ENCODE measurements at regions not wholly inside any gene's neighbourhood (a gene's known extent, or its start where the extent isn't known, plus 50 kb on each side); places are given as distances from the start of the nearest gene placed in this dataset.
"Not testable (repeated sequence)": the region's sequence is repeated elsewhere in the genome, so short reads cannot be mapped to it uniquely, and the experiment has no call there.

DNA sequence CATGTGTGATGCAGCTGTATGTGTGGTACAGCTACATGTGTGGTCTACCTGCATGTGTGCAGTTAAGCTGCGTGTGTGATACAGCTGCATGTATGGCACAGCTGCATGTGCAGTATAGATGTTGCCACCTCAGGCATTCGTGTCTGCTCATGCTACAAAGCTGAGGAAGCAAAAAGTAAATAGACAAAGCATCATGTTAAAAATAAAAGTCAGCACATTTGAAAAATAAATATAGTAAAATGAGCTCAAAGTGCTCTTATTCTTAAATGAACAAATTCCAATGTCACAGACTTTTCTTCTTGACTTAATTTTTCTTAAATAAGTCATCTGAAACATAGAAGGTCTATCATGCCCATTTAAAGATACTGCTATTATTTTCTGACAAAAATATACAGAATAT lies 519.3 kb upstream of the SOX11 start:
- no peak overlapping the region for H3K9ac ChIP-seq (ENCODE audit: low read length)
- no peaks in the 10 kb centered on the region for H3K9me3 ChIP-seq (ENCODE audit: control insufficient read depth, low read length)
- no peaks in the 10 kb centered on the region for H3K27me3 ChIP-seq (ENCODE audit: control insufficient read depth, insufficient read depth, low read length)
- no peaks in the 10 kb centered on the region for H3K36me3 ChIP-seq (ENCODE audit: control insufficient read depth, insufficient read depth, low read length)
- no peaks in the 10 kb centered on the region for H3K4me1 ChIP-seq (ENCODE audit: control insufficient read depth, insufficient read depth, low read length)
- H3K4me3 ChIP-seq (ENCODE audit: low read length) = no peak overlapping the region

- H3K9me3 ChIP-seq (ENCODE audit: control insufficient read depth, low read length) = no peaks in the 10 kb centered on the region
- H3K27me3 ChIP-seq (ENCODE audit: control insufficient read depth, insufficient read depth, low read length) = no peaks in the 10 kb centered on the region
- no peak overlapping the region for H3K4me3 ChIP-seq (ENCODE audit: low read length)
- H3K9ac ChIP-seq (ENCODE audit: low read length) = no peak overlapping the region
- no peaks in the 10 kb centered on the region for H3K36me3 ChIP-seq (ENCODE audit: control insufficient read depth, insufficient read depth, low read length)
- H3K4me1 ChIP-seq (ENCODE audit: control insufficient read depth, insufficient read depth, low read length) = no peaks in the 10 kb centered on the region
Observed at GRCh38 chr2:5173876-5174535, 518.2 kb upstream of the SOX11 start.

GRCh38 chr2:5175231-5175630 lies 517.0 kb upstream of the SOX11 start:
- H3K27me3 ChIP-seq (ENCODE audit: control insufficient read depth, insufficient read depth, low read length) = no peaks in the 10 kb centered on the region
- no peaks in the 10 kb centered on the region for H3K9me3 ChIP-seq (ENCODE audit: control insufficient read depth, low read length)
- H3K36me3 ChIP-seq (ENCODE audit: control insufficient read depth, insufficient read depth, low read length) = no peaks in the 10 kb centered on the region
- no peak overlapping the region for H3K9ac ChIP-seq (ENCODE audit: low read length)
- H3K4me3 ChIP-seq (ENCODE audit: low read length) = no peak overlapping the region
- H3K4me1 ChIP-seq (ENCODE audit: control insufficient read depth, insufficient read depth, low read length) = no peaks in the 10 kb centered on the region

DNA sequence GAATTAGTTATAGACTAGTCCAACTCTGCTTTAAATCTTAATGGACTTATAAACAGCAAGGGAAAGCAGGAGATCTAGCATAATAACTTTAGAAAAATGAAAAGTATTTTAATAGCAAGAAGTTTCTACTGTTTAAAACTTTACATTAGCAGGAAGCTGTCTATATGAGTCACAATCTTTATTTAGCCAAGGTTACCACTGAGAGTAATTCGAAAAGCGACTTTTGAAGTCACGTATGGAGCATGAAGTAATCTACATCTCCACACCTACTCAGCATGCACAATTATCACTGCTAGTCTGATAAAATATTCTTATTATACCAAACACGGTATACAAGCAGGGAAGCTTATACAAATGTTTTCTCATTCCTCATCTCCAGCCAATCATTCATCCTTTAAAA lies 515.4 kb upstream of the SOX11 start:
- no peaks in the 10 kb centered on the region for H3K36me3 ChIP-seq (ENCODE audit: control insufficient read depth, insufficient read depth, low read length)
- H3K4me1 ChIP-seq (ENCODE audit: control insufficient read depth, insufficient read depth, low read length) = no peaks in the 10 kb centered on the region
- H3K9me3 ChIP-seq (ENCODE audit: control insufficient read depth, low read length) = no peaks in the 10 kb centered on the region
- H3K9ac ChIP-seq (ENCODE audit: low read length) = no peak overlapping the region
- no peaks in the 10 kb centered on the region for H3K27me3 ChIP-seq (ENCODE audit: control insufficient read depth, insufficient read depth, low read length)
- H3K4me3 ChIP-seq (ENCODE audit: low read length) = no peak overlapping the region

DNA sequence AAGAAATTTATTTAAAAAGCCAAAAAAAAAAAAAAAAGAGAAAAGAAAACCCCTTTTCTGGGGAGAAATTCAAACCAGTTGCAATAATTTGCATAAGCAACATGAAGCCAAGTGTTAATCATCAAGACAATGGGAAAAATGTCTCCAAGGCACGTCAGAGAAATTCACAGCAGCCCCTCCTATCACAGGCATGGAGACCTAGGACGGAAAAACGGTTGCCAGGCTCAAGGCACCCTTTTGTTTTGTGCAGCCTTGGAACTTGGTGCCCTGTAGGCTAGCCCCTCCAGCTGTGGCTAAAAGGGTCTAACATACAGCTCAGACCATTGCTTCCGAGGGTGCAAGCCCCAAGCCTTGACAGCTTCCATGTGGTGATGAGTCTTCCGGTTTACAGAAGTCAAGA lies 509.2 kb upstream of the SOX11 start:
- Histone ChIP-seq H3K9me3 (ENCODE audit: control insufficient read depth, low read length) (no peaks in the 10 kb centered on the region), H3K27me3 (ENCODE audit: control insufficient read depth, insufficient read depth, low read length) (no peaks in the 10 kb centered on the region), H3K4me1 (ENCODE audit: control insufficient read depth, insufficient read depth, low read length) (no peaks in the 10 kb centered on the region), H3K4me3 (ENCODE audit: low read length) (no peak overlapping the region), H3K36me3 (ENCODE audit: control insufficient read depth, insufficient read depth, low read length) (no peaks in the 10 kb centered on the region), H3K9ac (ENCODE audit: low read length) (no peak overlapping the region)

DNA sequence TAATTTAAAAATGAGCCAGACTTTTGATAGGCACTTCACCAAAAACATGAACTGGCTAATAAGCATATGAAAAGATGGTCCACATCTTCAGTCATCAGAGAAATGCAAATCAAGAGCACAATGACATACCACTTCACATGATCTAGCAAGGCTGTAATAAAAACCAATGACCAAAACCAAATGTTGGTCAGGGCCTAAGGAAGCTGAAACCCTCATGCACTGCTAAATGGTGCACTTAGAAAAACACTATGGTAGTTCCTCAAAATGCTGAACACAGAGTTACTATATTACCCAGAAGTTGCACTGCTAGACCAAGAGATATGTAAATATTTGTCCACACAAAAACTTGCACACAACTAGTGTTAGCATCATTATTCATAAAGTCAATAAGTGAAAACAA lies 504.9 kb upstream of the SOX11 start:
- Histone ChIP-seq H3K4me3 (ENCODE audit: low read length) (no peak overlapping the region), H3K27me3 (ENCODE audit: control insufficient read depth, insufficient read depth, low read length) (no peaks in the 10 kb centered on the region), H3K9ac (ENCODE audit: low read length) (no peak overlapping the region), H3K9me3 (ENCODE audit: control insufficient read depth, low read length) (no peaks in the 10 kb centered on the region), H3K4me1 (ENCODE audit: control insufficient read depth, insufficient read depth, low read length) (no peaks in the 10 kb centered on the region), H3K36me3 (ENCODE audit: control insufficient read depth, insufficient read depth, low read length) (no peaks in the 10 kb centered on the region)

GRCh38 chr2:5188636-5189035 lies 503.5 kb upstream of the SOX11 start:
- Histone ChIP-seq H3K27me3 (ENCODE audit: control insufficient read depth, insufficient read depth, low read length) (no peaks in the 10 kb centered on the region), H3K4me3 (ENCODE audit: low read length) (no peak overlapping the region), H3K4me1 (ENCODE audit: control insufficient read depth, insufficient read depth, low read length) (no peaks in the 10 kb centered on the region), H3K36me3 (ENCODE audit: control insufficient read depth, insufficient read depth, low read length) (no peaks in the 10 kb centered on the region), H3K9ac (ENCODE audit: low read length) (no peak overlapping the region), H3K9me3 (ENCODE audit: control insufficient read depth, low read length) (no peaks in the 10 kb centered on the region)

DNA sequence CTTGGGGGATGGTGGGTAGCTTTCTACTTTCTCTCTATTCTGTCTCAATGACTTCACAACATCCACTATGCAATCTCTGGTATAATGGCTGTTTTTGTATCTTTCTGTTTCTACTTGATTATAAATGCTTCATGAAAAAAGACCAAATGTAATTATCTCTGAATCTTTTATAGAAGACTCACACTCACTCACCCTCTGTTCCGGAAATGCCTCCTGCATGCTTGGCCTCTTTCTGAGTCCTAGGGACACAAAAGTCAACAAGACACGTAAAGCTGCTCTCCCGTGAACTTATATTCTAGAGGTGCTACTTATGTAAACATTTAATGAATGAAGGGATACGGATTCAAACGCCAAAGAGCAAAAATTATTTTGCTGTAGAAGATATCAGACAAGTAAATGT lies 502.2 kb upstream of the SOX11 start:
- Histone ChIP-seq H3K9ac (ENCODE audit: low read length) (no peak overlapping the region), H3K4me3 (ENCODE audit: low read length) (no peak overlapping the region)

DNA sequence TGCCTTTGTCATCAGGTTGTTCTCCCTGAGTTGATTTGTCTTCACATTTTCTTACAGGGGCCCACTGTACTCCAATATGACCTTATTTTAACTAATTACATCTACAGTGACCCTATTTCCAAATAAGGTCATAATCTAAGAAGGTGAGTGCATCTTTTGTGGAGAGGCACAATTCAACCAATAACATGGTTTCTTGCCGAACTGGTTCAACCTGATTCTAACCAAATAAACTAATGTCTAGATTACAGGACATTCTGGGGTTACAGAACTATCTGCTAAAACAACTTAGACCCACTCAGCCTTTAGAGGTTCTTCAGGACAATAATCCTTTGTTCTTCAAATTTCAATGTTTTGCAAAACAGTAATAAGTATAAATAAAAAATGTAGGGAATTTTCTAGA lies 496.5 kb upstream of the SOX11 start:
- H3K4me3 ChIP-seq (ENCODE audit: low read length) = no peak overlapping the region
- H3K9ac ChIP-seq (ENCODE audit: low read length) = no peak overlapping the region
- H3K4me1 ChIP-seq (ENCODE audit: control insufficient read depth, insufficient read depth, low read length) = no peaks in the 10 kb centered on the region
- no peaks in the 10 kb centered on the region for H3K9me3 ChIP-seq (ENCODE audit: control insufficient read depth, low read length)
- no peaks in the 10 kb centered on the region for H3K27me3 ChIP-seq (ENCODE audit: control insufficient read depth, insufficient read depth, low read length)
- no peaks in the 10 kb centered on the region for H3K36me3 ChIP-seq (ENCODE audit: control insufficient read depth, insufficient read depth, low read length)

More for the DNA sequence above, 502.2 kb upstream of the SOX11 start:
- H3K4me1 ChIP-seq (ENCODE audit: control insufficient read depth, insufficient read depth, low read length) = no peaks in the 10 kb centered on the region
- no peaks in the 10 kb centered on the region for H3K27me3 ChIP-seq (ENCODE audit: control insufficient read depth, insufficient read depth, low read length)
- H3K9me3 ChIP-seq (ENCODE audit: control insufficient read depth, low read length) = no peaks in the 10 kb centered on the region
- H3K36me3 ChIP-seq (ENCODE audit: control insufficient read depth, insufficient read depth, low read length) = no peaks in the 10 kb centered on the region

DNA sequence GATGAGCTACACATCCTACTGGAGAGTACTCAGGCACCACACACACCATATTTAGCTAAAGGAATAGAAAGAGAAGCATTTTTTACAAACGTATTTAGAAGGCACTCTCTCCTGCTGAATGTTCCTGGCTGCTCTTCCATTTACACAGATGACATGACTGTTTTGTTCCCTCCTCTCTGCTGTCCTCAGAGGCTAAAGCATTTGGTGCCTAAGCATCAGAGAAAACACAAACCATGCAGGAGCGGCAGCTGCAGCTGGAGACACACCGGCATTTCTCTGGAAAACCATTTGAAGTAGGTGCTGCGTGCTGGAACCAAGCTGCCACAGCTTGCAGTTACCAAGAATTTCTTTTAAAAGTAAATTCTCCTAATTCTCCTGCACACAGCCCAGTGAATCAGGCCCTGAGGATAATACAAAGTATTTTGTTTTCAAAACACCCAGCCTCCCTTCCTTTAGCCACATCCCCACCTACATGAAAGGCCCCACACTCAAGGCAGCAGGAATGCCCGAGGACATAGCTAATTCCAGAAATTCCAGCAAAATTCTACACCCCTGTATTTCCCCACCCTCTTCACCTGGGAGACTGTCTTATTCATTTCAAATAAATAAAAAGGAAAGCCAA lies 488.9 kb upstream of the SOX11 start:
- Histone ChIP-seq H3K9ac (ENCODE audit: low read length) (no peak overlapping the region), H3K36me3 (ENCODE audit: control insufficient read depth, insufficient read depth, low read length) (no peaks in the 10 kb centered on the region), H3K27me3 (ENCODE audit: control insufficient read depth, insufficient read depth, low read length) (no peaks in the 10 kb centered on the region), H3K4me1 (ENCODE audit: control insufficient read depth, insufficient read depth, low read length) (no peaks in the 10 kb centered on the region), H3K4me3 (ENCODE audit: low read length) (no peak overlapping the region), H3K9me3 (ENCODE audit: control insufficient read depth, low read length) (no peaks in the 10 kb centered on the region)

DNA sequence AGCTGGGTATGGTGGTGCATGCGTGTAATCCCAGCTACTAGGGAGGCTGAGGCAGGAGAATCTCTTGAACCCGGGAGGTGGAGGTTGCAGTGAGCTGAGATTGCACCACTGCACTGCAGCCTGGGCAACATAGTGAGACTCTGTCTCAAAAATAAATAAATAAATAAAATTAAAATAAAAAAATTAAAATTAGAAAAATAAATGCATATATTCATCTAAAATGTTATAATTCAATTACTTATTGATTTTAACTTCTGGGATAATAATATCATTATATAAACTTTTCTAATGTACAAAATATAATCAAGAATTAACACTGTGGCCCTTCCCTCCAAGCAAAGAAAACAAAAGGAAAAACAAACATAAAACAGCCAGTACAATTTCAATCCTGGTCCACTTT lies 485.4 kb upstream of the SOX11 start:
- not testable (repeated sequence) for H3K4me1 ChIP-seq (ENCODE audit: control insufficient read depth, insufficient read depth, low read length); H3K9me3 ChIP-seq (ENCODE audit: control insufficient read depth, low read length); H3K27me3 ChIP-seq (ENCODE audit: control insufficient read depth, insufficient read depth, low read length); H3K36me3 ChIP-seq (ENCODE audit: control insufficient read depth, insufficient read depth, low read length); H3K4me3 ChIP-seq (ENCODE audit: low read length); H3K9ac ChIP-seq (ENCODE audit: low read length)

GRCh38 chr2:5215989-5216607 lies 476.1 kb upstream of the SOX11 start:
- Histone ChIP-seq H3K36me3 (ENCODE audit: control insufficient read depth, insufficient read depth, low read length) (no peaks in the 10 kb centered on the region), H3K4me3 (ENCODE audit: low read length) (no peak overlapping the region), H3K4me1 (ENCODE audit: control insufficient read depth, insufficient read depth, low read length) (no peaks in the 10 kb centered on the region), H3K9ac (ENCODE audit: low read length) (no peak overlapping the region), H3K27me3 (ENCODE audit: control insufficient read depth, insufficient read depth, low read length) (no peaks in the 10 kb centered on the region), H3K9me3 (ENCODE audit: control insufficient read depth, low read length) (no peaks in the 10 kb centered on the region)

All from mucosa of stomach (tissue), 1 donor.